ENCODE measurements at regions not wholly inside any gene's neighbourhood (a gene's known extent, or its start where the extent isn't known, plus 50 kb on each side); places are given as distances from the start of the nearest gene placed in this dataset.

GRCh38 chr3:124443446-124443845 is 286.8 kb upstream of the UMPS start:
- DNase-seq (ENCODE audit: low spot score), result no peak

GRCh38 chr3:124444075-124444474 is 286.2 kb upstream of the UMPS start:
- DNase-seq (ENCODE audit: low spot score), result no peak

- no peak for DNase-seq (ENCODE audit: low spot score)
Observed at GRCh38 chr3:124444896-124445295, 285.4 kb upstream of the UMPS start.

- DNase-seq (ENCODE audit: low spot score), result no peak
Observed at GRCh38 chr3:124447845-124448244, 282.4 kb upstream of the UMPS start.

- no peak for DNase-seq (ENCODE audit: low spot score)
Observed at GRCh38 chr3:124448954-124449353, 281.3 kb upstream of the UMPS start.

- DNase-seq (ENCODE audit: low spot score), result no peak
Observed at GRCh38 chr3:124450366-124450765, 279.9 kb upstream of the UMPS start.

- DNase-seq (ENCODE audit: low spot score), result no peak
Observed at GRCh38 chr3:124451630-124452317, 278.5 kb upstream of the UMPS start.

- no peak for DNase-seq (ENCODE audit: low spot score)
Observed at GRCh38 chr3:124453189-124453588, 277.1 kb upstream of the UMPS start.

GRCh38 chr3:124455891-124456290 is 274.4 kb upstream of the UMPS start:
- DNase-seq (ENCODE audit: low spot score), result no peak

GRCh38 chr3:124456506-124456905 is 273.7 kb upstream of the UMPS start:
- no peak for DNase-seq (ENCODE audit: low spot score)

GRCh38 chr3:124459678-124460077 is 270.6 kb upstream of the UMPS start:
- DNase-seq (ENCODE audit: low spot score), result no peak

GRCh38 chr3:124461126-124461525 is 269.1 kb upstream of the UMPS start:
- DNase-seq (ENCODE audit: low spot score), result no peak

GRCh38 chr3:124461838-124462632 is 268.2 kb upstream of the UMPS start:
- no peak for DNase-seq (ENCODE audit: low spot score)

- DNase-seq (ENCODE audit: low spot score), result no peak
Observed at GRCh38 chr3:124463234-124463633, 267.0 kb upstream of the UMPS start.

GRCh38 chr3:124467980-124468902 is 262.0 kb upstream of the UMPS start:
- DNase-seq (ENCODE audit: low spot score), result peak; percentile 55

GRCh38 chr3:124469555-124469954 is 260.7 kb upstream of the UMPS start:
- DNase-seq (ENCODE audit: low spot score), result no peak

- no peak for DNase-seq (ENCODE audit: low spot score)
Observed at GRCh38 chr3:124478830-124479229, 251.4 kb upstream of the UMPS start.

GRCh38 chr3:124483915-124484470 is 246.3 kb upstream of the UMPS start:
- no peak for DNase-seq (ENCODE audit: low spot score)

GRCh38 chr3:124486324-124486723 is 243.9 kb upstream of the UMPS start:
- DNase-seq (ENCODE audit: low spot score), result no peak

GRCh38 chr3:124489506-124489905 is 240.7 kb upstream of the UMPS start:
- no peak for DNase-seq (ENCODE audit: low spot score)

- peak; percentile 49 for DNase-seq (ENCODE audit: low spot score)
Observed at GRCh38 chr3:124491098-124491497, 239.2 kb upstream of the UMPS start.

- DNase-seq (ENCODE audit: low spot score), result no peak
Observed at GRCh38 chr3:124491875-124492274, 238.4 kb upstream of the UMPS start.
